Fibroblast of villous mesenchyme (primary cell): ENCODE measurements at regions not wholly inside any gene's neighbourhood (a gene's known extent, or its start where the extent isn't known, plus 50 kb on each side); places are given as distances from the start of the nearest gene placed in this dataset.

Experiments used
- DNase-seq: peaks from one replicate; pipeline ENCODE4 v3.0.0-alpha.2; 2010; ENCODE audit warnings: low read depth
- H3K4me3 ChIP-seq: 2 replicates; pipeline ENCODE4 v1.5.1; 2011; ENCODE audit warnings: low read depth, mild to moderate bottlenecking, low read length
- CTCF ChIP-seq: IDR thresholded peaks from 2 replicates; pipeline ENCODE4 v1.5.1; 2012; ENCODE audit warnings: low read depth, mild to moderate bottlenecking, low read length; ENCODE audit not compliant: insufficient read depth

DNA sequence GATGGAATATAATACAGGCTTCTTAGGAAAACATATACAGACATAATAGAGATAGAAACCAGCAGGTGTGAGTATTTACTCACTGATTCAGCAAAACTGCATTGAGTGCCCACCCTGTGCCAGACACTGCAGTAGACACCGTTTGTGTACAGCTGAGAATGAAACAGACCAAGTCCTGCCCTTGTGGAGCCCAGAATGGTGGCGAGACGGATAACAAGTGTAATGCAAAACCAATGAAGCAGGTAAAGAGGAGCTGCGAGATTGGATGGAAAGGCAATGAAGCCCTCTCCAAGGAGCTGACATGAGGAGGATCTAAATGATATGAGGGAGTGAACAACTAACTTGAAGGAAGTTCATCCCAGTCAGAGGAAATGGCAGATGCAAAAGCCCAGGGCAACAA is 256.4 kb downstream of the MEX3B start:
- no peak for TF ChIP-seq CTCF
- no peak overlapping the region for H3K4me3 ChIP-seq
- no peak for DNase-seq

DNA sequence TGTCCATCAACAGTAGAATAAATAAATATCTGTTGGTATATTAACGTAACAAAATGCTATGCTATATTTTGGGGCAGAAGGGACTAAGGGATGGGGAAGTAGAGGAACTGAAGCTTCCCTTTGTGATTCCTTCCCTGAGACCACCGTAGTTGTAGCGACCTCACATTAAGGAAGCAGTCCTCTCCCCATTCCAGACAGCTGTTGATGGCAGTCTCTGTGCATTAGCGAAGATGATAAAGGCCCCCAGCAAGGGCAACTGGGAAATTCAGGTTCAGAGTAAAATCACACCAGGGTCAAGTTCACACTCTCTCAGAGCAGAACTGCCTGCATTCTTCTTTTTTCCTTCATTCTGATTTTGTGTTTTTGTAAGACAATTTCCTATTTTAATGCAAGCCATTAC is 259.0 kb downstream of the MEX3B start:
- no peak for TF ChIP-seq CTCF
- H3K4me3 ChIP-seq: no peak overlapping the region
- DNase-seq: no peak

- no peak overlapping the region for H3K4me3 ChIP-seq
- TF ChIP-seq CTCF: no peak
- DNase-seq: no peak
Measured at GRCh38 chr15:81785679-81786078, 260.1 kb downstream of the MEX3B start.

GRCh38 chr15:81785181-81785580 is 260.6 kb downstream of the MEX3B start:
- no peak overlapping the region for H3K4me3 ChIP-seq
- no peak for TF ChIP-seq CTCF
- DNase-seq: no peak

GRCh38 chr15:81784751-81785150 is 261.1 kb downstream of the MEX3B start:
- TF ChIP-seq CTCF: no peak
- DNase-seq: no peak
- H3K4me3 ChIP-seq: no peak overlapping the region

GRCh38 chr15:81783586-81783985 is 262.2 kb downstream of the MEX3B start:
- TF ChIP-seq CTCF: no peak
- no peak for DNase-seq
- no peak overlapping the region for H3K4me3 ChIP-seq

DNA sequence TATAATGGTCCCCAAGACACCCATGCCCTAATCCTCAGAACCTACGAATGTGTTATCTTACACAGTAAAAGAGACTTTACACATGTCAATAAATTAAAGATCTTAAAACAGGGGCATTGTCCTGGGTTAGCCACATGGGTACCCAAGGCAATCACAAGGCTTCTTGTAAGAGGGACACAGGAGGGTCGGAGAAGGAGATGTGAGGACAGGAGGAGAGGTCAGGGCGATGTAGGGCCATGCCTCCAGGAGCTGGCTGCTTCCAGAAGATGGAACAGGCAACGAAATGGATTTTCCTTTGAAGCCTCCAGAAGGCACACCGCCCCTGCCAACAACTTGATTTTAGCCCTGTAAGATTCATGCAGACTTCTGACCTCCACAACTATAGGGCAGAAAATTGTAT is 262.7 kb downstream of the MEX3B start:
- no peak for TF ChIP-seq CTCF
- DNase-seq: no peak
- H3K4me3 ChIP-seq: no peak overlapping the region
